K562 (cell line): ENCODE measurements at regions not wholly inside any gene's neighbourhood (a gene's known extent, or its start where the extent isn't known, plus 50 kb on each side); places are given as distances from the start of the nearest gene placed in this dataset.

Experiments
- ATAC-seq: fragments of 200-7000 bp; cut with Tn5 transposase; 3 replicates; pipeline ENCODE4 v1.9.1; 2020; ENCODE audit warnings: moderate library complexity
- BruUV-seq: library from RNA; stranded (reverse); fragments of 400-500 nt; replicated peaks from 2 replicates; lab custom pipeline; 2021; lab: Mats Ljungman, UMichigan
- CTCF ChIA-PET: fragments of 300-600 bp; formaldehyde crosslinking; extraction: SDS; loops from one replicate; lab custom pipeline; 2021; ENCODE audit warnings: low intra/inter-chr PET ratio; lab: Yijun Ruan, JAX
- POLR2A ChIA-PET: fragments of 300-600, 350-650 bp; sonication (Branson Sonifier 250); formaldehyde crosslinking; extraction: SDS; loops from one replicate; lab custom pipeline; 2021; ENCODE audit warnings: antibody characterized with exemption, inconsistent platforms; lab: Yijun Ruan, JAX
- DNase-seq, 4 experiments: peaks; one replicate each; pipeline versions ENCODE4 v3.0.0 to v3.0.0-alpha.2; 2011 to 2018; ENCODE audit warnings: low spot score in 3 of 4, mixed read lengths in 3 of 4; ENCODE audit errors: extremely low read depth in 1 of 4
- FAIRE-seq: peaks from 2 replicates; lab custom pipeline; 2011; peaks lifted over from hg19 to GRCh38; lab: Jason Lieb, UNC
- H2AFZ ChIP-seq: 2 replicates; pipeline ENCODE4 v1.6.0; 2011; ENCODE audit warnings: low read depth, low read length, control low read depth, inconsistent platforms
- H3K27ac ChIP-seq: fragments of 200-600 bp; 3 replicates; pipeline ENCODE4 v1.8.0; 2011; ENCODE audit warnings: low read depth, mild to moderate bottlenecking, control low read depth, inconsistent platforms, low read length, moderate library complexity, mixed read lengths; ENCODE audit errors: extremely low read depth
- H3K27me3 ChIP-seq, 2 experiments: fragments of 300-600 bp in 1 of 2; 2 replicates in 1 of 2; 3 replicates in 1 of 2; pipeline versions ENCODE4 v1.6.0 to v1.8.0; 2011; ENCODE audit warnings: inconsistent platforms in 2 of 2, low read length in 2 of 2, mild to moderate bottlenecking in 1 of 2, mixed read lengths in 1 of 2, moderate library complexity in 1 of 2; ENCODE audit not compliant: control insufficient read depth in 2 of 2, insufficient read depth in 2 of 2
- H3K36me3 ChIP-seq: fragments of 300-600 bp; 3 replicates; pipeline ENCODE4 v1.8.0; 2011; ENCODE audit warnings: mild to moderate bottlenecking, low read length, inconsistent platforms; ENCODE audit not compliant: control insufficient read depth, insufficient read depth
- H3K4me1 ChIP-seq, 2 experiments: fragments of 200-600 bp in 1 of 2; replicated peaks in 1 of 2; 2 replicates in 1 of 2; 3 replicates in 1 of 2; pipeline versions ENCODE4 v1.5.1 to v1.8.0; 2011; ENCODE audit warnings: inconsistent platforms in 2 of 2, low read length in 2 of 2, mild to moderate bottlenecking in 1 of 2, mixed read lengths in 1 of 2, moderate library complexity in 1 of 2; ENCODE audit not compliant: control insufficient read depth in 2 of 2, insufficient read depth in 2 of 2
- H3K4me2 ChIP-seq: 2 replicates; pipeline ENCODE4 v1.6.1; 2011; ENCODE audit warnings: low read length, control low read depth, inconsistent platforms, mixed read lengths; ENCODE audit not compliant: insufficient read depth
- H3K4me3 ChIP-seq: fragments of 200-600 bp; sonication (generic), shearing (Covaris generic); 2 replicates; pipeline ENCODE4 v1.5.1; 2016; ENCODE audit warnings: control low read depth, inconsistent platforms
- H3K79me2 ChIP-seq: fragments of 200-600 bp; 3 replicates; pipeline ENCODE4 v1.8.0; 2011; ENCODE audit warnings: low read length, inconsistent platforms; ENCODE audit not compliant: control insufficient read depth, insufficient read depth
- H3K9ac ChIP-seq, 2 experiments: 2 replicates each; pipeline versions ENCODE4 v1.6.0 to v1.6.1; 2011; ENCODE audit warnings: low read depth in 2 of 2, low read length in 2 of 2, control low read depth in 1 of 2, inconsistent platforms in 1 of 2, mild to moderate bottlenecking in 1 of 2, mixed read lengths in 1 of 2; ENCODE audit not compliant: insufficient read depth in 1 of 2
- H3K9me1 ChIP-seq: one replicate; pipeline ENCODE4 v1.6.0; 2011; ENCODE audit warnings: inconsistent platforms, mild to moderate bottlenecking, low read length, moderate library complexity; ENCODE audit not compliant: control insufficient read depth, insufficient read depth
- H3K9me3 ChIP-seq: replicated peaks from 2 replicates; pipeline ENCODE4 v1.5.1; 2011; ENCODE audit warnings: low read depth, low read length, inconsistent platforms; ENCODE audit not compliant: control insufficient read depth, insufficient read depth
- H4K20me1 ChIP-seq: replicated peaks from 2 replicates; pipeline ENCODE4 v1.6.1; 2011; ENCODE audit warnings: low read length, inconsistent platforms, mixed read lengths; ENCODE audit not compliant: control insufficient read depth, insufficient read depth
- BDP1 ChIP-seq: IDR thresholded peaks from 3 replicates; pipeline ENCODE4 v1.6.1; 2011; ENCODE audit not compliant: insufficient read length, insufficient read depth
- CHCHD3 ChIP-seq: fragments of 250-450 bp; sonication (Bioruptor Pico); IDR thresholded peaks from 2 replicates; pipeline ENCODE4 v2.1.2; 2022; ENCODE audit warnings: mild to moderate bottlenecking
- FOSL1 ChIP-seq: fragments of 200-800 bp; sonication (Bioruptor generic); conservative IDR thresholded peaks from 2 replicates; pipeline ENCODE4 v1.6.1; 2016; ENCODE audit warnings: missing genetic modification characterization, missing compliant biosample characterization
- GMEB1 ChIP-seq: fragments of 250-450 bp; sonication (Bioruptor Pico); IDR thresholded peaks from 2 replicates; pipeline ENCODE4 v1.4.0; 2020; ENCODE audit warnings: mild to moderate bottlenecking
- HMGN3 ChIP-seq: IDR thresholded peaks from 2 replicates; pipeline ENCODE4 v1.6.1; 2011; ENCODE audit warnings: borderline replicate concordance, low read depth, mild to moderate bottlenecking, mixed read lengths, low read length; ENCODE audit not compliant: insufficient read length; ENCODE audit errors: extremely low read depth
- HMGXB4 ChIP-seq: sonication (generic); formaldehyde crosslinking; IDR thresholded peaks from 2 replicates; pipeline ENCODE4 v1.8.1; 2023; ENCODE audit warnings: mild to moderate bottlenecking, missing genetic modification reagents
- PHTF2 ChIP-seq: fragments of 250-450 bp; sonication (Bioruptor Pico); IDR thresholded peaks from 2 replicates; pipeline ENCODE4 v1.5.0; 2021; ENCODE audit warnings: mild to moderate bottlenecking
- RBM22 ChIP-seq: fragments of 200-400 bp; formaldehyde crosslinking; IDR thresholded peaks from 2 replicates; pipeline ENCODE4 v1.6.1; 2018; ENCODE audit warnings: low read length, low read depth; ENCODE audit not compliant: poor library complexity, severe bottlenecking
- RBM34 ChIP-seq: fragments of 200-400 bp; formaldehyde crosslinking; IDR thresholded peaks from 2 replicates; pipeline ENCODE4 v1.6.1; 2018; ENCODE audit warnings: low read length, borderline replicate concordance; ENCODE audit not compliant: insufficient read depth
- TRIM24 ChIP-seq, 2 experiments: fragments of 450-650 bp; IDR thresholded peaks; 2 replicates each; pipeline ENCODE4 v1.6.1; 2016
- ZNF277 ChIP-seq: fragments of 250-450 bp; sonication (Bioruptor Pico); IDR thresholded peaks from 2 replicates; pipeline ENCODE4 v1.8.0; 2022; ENCODE audit warnings: inconsistent platforms, mild to moderate bottlenecking, moderate library complexity, borderline replicate concordance
- WGBS: fragments of 100-300 bp; shearing (Covaris generic); methylation state at CpG from one replicate; pipeline ENCODE4 v1.1.6; 2016; ENCODE audit warnings: low coverage, mixed read lengths; ENCODE audit not compliant: insufficient coverage; ENCODE audit errors: missing lambda C conversion rate; 5-methylcytosine and 5-hydroxymethylcytosine counted together
- in situ Hi-C: fragments of 300-500 bp; cut with MboI; formaldehyde crosslinking; loops from 4 replicates; pipeline ENCODE4 v1.15.0; 2018; ENCODE audit warnings: inconsistent platforms, mixed read lengths
- intact Hi-C: fragments of 100-400 bp; cut with micrococcal nuclease; formaldehyde crosslinking; loops from 2 replicates; pipeline ENCODE4 v1.14.2; 2022

GRCh38 chr7:41130086-41130485, 572.8 kb downstream of the INHBA start:
- Histone ChIP-seq H3K27me3 (no peaks in the 10 kb centered on the region), H4K20me1 (no peaks in the 10 kb centered on the region), H2AFZ (no peak overlapping the region), H3K79me2 (no peaks in the 10 kb centered on the region), H3K4me3 (no peak overlapping the region)
- TF ChIP-seq GMEB1 (CRISPR knock-in tag) (no peak), RBM34 (no peak), RBM22 (no peak), ZNF277 (CRISPR knock-in tag) (no peak), CHCHD3 (CRISPR knock-in tag) (no peak), HMGN3 (no peak), FOSL1 (tag) (no peak), PHTF2 (CRISPR knock-in tag) (no peak), HMGXB4 (CRISPR knock-in tag) (no peak), TRIM24 (IDR thresholded peaks at IDR 0.05) (no peak), BDP1 (no peak)
- TF ChIP-seq, all 486 proteins: peak for 0
- H3K36me3 ChIP-seq, result no peaks in the 10 kb centered on the region
- ChIA-PET POLR2A (interaction anchor here (0.8 kb wide), 1 partner anchor 331 kb away, joined by 3 read pairs; no protein-coding TSS in a partner anchor), CTCF (no interaction called here)
- H3K9me3 ChIP-seq, result no peaks in the 10 kb centered on the region
- no peaks in the 10 kb centered on the region for H3K4me1 ChIP-seq
- WGBS, result 6% methylated on average over 5 of the region's 5 CpGs
- intact Hi-C loops, result no loop called here
- H3K9ac ChIP-seq, result no peak overlapping the region
- DNase-seq (no peak), ATAC-seq (no peak), FAIRE-seq (no peak)
- in situ Hi-C loops, result no loop called here
- BruUV-seq, result no TSS peak
- H3K4me2 ChIP-seq, result no peak overlapping the region
- no peaks in the 10 kb centered on the region for H3K9me1 ChIP-seq
- H3K27ac ChIP-seq, result no peak overlapping the region
